MCF 10A (cell line): ENCODE measurements at regions not wholly inside any gene's neighbourhood (a gene's known extent, or its start where the extent isn't known, plus 50 kb on each side); places are given as distances from the start of the nearest gene placed in this dataset.
"Not testable (repeated sequence)": the region's sequence is repeated elsewhere in the genome, so short reads cannot be mapped to it uniquely, and the experiment has no call there.

Source experiments
- BruUV-seq: library from RNA; stranded (reverse); fragments of 400-500 nt; replicated peaks from 2 replicates; lab custom pipeline; 2021; lab: Mats Ljungman, UMichigan
- CTCF ChIA-PET: fragments of 300-600 bp; sonication (Branson Sonifier 250); formaldehyde crosslinking; extraction: SDS; loops from one replicate; lab custom pipeline; 2021; ENCODE audit warnings: antibody characterized with exemption, inconsistent platforms; lab: Yijun Ruan, JAX
- POLR2A ChIA-PET: fragments of 300-600, 350-650 bp; sonication (Branson Sonifier 250); formaldehyde crosslinking; extraction: SDS; loops from one replicate; lab custom pipeline; 2020; ENCODE audit warnings: antibody characterized with exemption, inconsistent platforms; lab: Yijun Ruan, JAX
- DNase-seq: peaks from one replicate; pipeline ENCODE4 v3.0.0-alpha.2; 2018; ENCODE audit not compliant: unreplicated experiment
- H3K27ac Mint-ChIP-seq: one replicate; pipeline ENCODE4 v1.8.0; 2022; ENCODE audit warnings: mild to moderate bottlenecking, low read depth, mixed read lengths; ENCODE audit not compliant: unreplicated experiment
- H3K27me3 Mint-ChIP-seq: one replicate; pipeline ENCODE4 v1.8.0; 2022; ENCODE audit warnings: mixed read lengths; ENCODE audit not compliant: insufficient read depth, unreplicated experiment
- H3K36me3 Mint-ChIP-seq: one replicate; pipeline ENCODE4 v1.8.0; 2022; ENCODE audit warnings: mild to moderate bottlenecking, moderate library complexity, mixed read lengths; ENCODE audit not compliant: insufficient read depth, unreplicated experiment
- H3K4me1 Mint-ChIP-seq: one replicate; pipeline ENCODE4 v1.8.0; 2022; ENCODE audit warnings: mixed read lengths; ENCODE audit not compliant: insufficient read depth, unreplicated experiment
- H3K4me3 Mint-ChIP-seq: one replicate; pipeline ENCODE4 v1.8.0; 2022; ENCODE audit warnings: mild to moderate bottlenecking, moderate library complexity, mixed read lengths; ENCODE audit not compliant: unreplicated experiment
- H3K9me3 Mint-ChIP-seq: one replicate; pipeline ENCODE4 v1.8.0; 2022; ENCODE audit warnings: mixed read lengths; ENCODE audit not compliant: unreplicated experiment
- CTCF ChIP-seq: fragments of 200-600 bp; IDR thresholded peaks from one replicate; pipeline ENCODE4 v1.8.0; 2022; ENCODE audit warnings: antibody characterized with exemption, mild to moderate bottlenecking; ENCODE audit not compliant: unreplicated experiment
- intact Hi-C: fragments of 100-400 bp; cut with micrococcal nuclease; formaldehyde crosslinking; loops from 2 replicates; pipeline ENCODE4 v1.14.1; 2022

GRCh38 chr7:69078997-69079769 lies 519.1 kb upstream of the AUTS2 start:
- no peak overlapping the region for H3K27ac Mint-ChIP-seq
- no TSS peak for BruUV-seq
- ChIA-PET POLR2A (interaction anchor here (0.7 kb wide), 1 partner anchor 15 kb away, joined by 3 read pairs; no protein-coding TSS in a partner anchor), CTCF (no interaction called here)
- intact Hi-C loops = no loop called here
- TF ChIP-seq CTCF = no peak
- peaks cover 38% of the 10 kb centered on the region for H3K9me3 Mint-ChIP-seq
- H3K4me1 Mint-ChIP-seq = no peaks in the 10 kb centered on the region
- H3K4me3 Mint-ChIP-seq = no peak overlapping the region
- DNase-seq = no peak
- H3K36me3 Mint-ChIP-seq = peaks cover 8% of the 10 kb centered on the region
- no peaks in the 10 kb centered on the region for H3K27me3 Mint-ChIP-seq

DNA sequence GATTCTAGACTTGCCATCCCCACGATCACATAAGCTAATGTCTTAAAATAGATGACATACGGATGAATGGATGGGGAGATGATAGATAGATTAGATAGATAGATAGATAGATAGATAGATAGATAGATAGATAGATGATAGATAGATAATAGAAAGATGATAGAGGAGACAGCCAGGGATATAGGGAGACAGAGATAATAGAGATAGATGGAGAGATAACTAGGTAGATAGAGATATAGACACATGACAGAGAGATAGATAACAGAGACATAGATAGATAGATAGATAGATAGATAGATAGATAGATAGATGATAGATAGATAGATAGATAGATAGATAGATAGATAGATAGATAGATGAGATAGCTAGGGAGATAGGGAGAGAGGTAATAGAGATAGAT lies 511.0 kb upstream of the AUTS2 start:
- H3K36me3 Mint-ChIP-seq = not testable (repeated sequence)

GRCh38 chr7:69088185-69088584 lies 510.1 kb upstream of the AUTS2 start:
- H3K4me3 Mint-ChIP-seq = no peak overlapping the region
- no peaks in the 10 kb centered on the region for H3K27me3 Mint-ChIP-seq
- intact Hi-C loops = no loop called here
- H3K4me1 Mint-ChIP-seq = no peaks in the 10 kb centered on the region
- ChIA-PET CTCF (no interaction called here), POLR2A (no interaction called here)
- H3K27ac Mint-ChIP-seq = no peak overlapping the region
- peaks cover 42% of the 10 kb centered on the region for H3K9me3 Mint-ChIP-seq
- no peaks in the 10 kb centered on the region for H3K36me3 Mint-ChIP-seq
- BruUV-seq = no TSS peak
- DNase-seq = no peak
- TF ChIP-seq CTCF = no peak

More for the DNA sequence above, 511.0 kb upstream of the AUTS2 start:
- BruUV-seq, DNase-seq, H3K27me3 Mint-ChIP-seq, intact Hi-C loops, POLR2A ChIA-PET, H3K4me1 Mint-ChIP-seq, H3K4me3 Mint-ChIP-seq, H3K27ac Mint-ChIP-seq: not testable (repeated sequence)
- peaks cover 43% of the 10 kb centered on the region for H3K9me3 Mint-ChIP-seq
- CTCF ChIA-PET = interaction anchor here (0.7 kb wide), 1 partner anchor 354 kb away, joined by 3 read pairs; no protein-coding TSS in a partner anchor

DNA sequence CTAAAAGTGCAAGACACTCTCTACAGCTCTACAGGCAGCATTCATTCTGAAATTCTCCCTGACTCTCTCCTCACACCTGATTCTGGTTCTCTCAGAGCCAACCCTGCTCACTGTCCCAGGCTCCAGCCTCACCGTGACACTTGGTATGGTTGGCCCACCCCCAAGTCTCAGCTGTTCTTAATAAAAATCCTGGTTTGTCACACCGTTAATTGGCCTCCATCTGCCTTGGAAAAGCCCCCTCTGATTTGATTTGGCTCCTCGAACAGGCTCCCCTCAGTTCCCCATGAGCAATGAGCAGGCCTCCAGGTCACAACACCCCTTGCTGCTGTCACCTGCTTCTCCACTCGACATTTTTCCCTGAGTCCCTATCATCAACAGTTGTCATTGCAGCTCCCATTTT lies 507.3 kb upstream of the AUTS2 start:
- peaks cover 55% of the 10 kb centered on the region for H3K9me3 Mint-ChIP-seq
- no peaks in the 10 kb centered on the region for H3K4me1 Mint-ChIP-seq
- CTCF ChIA-PET = no interaction called here
- H3K27me3 Mint-ChIP-seq = no peaks in the 10 kb centered on the region
- no peak overlapping the region for H3K27ac Mint-ChIP-seq
- TF ChIP-seq CTCF = no peak
- no peak overlapping the region for H3K4me3 Mint-ChIP-seq
- no TSS peak for BruUV-seq
- POLR2A ChIA-PET = no interaction called here
- DNase-seq = no peak
- no peaks in the 10 kb centered on the region for H3K36me3 Mint-ChIP-seq
- intact Hi-C loops = no loop called here
